ENCODE measurements at regions not wholly inside any gene's neighbourhood (a gene's known extent, or its start where the extent isn't known, plus 50 kb on each side); places are given as distances from the start of the nearest gene placed in this dataset.

GRCh38 chr10:33453081-33454025, 118.9 kb upstream of the NRP1 start:
- DNase-seq, result no peak

- DNase-seq, result no peak
These were observed 114.1 kb upstream of the NRP1 start for GRCh38 chr10:33448421-33449140.

DNA sequence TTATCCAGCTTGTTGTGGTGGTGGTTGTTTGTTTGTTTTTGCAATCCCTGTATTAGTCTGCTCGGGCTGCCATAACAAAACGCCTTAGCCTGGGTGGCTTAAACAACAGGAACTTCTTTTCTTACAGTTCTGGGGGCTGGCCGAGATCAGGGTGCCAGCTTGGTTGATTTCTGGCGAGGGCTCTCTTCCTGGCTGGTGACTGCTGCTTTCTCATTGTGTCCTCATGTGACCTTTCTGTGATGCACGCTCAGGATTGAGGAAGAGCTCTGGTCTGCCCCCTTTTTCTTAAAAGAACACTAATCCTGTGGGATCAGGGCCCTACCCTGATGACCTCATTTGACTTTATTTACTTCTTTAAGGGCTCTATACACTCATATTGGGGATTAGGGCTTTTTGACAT, 107.1 kb upstream of the NRP1 start:
- no peak for DNase-seq

DNA sequence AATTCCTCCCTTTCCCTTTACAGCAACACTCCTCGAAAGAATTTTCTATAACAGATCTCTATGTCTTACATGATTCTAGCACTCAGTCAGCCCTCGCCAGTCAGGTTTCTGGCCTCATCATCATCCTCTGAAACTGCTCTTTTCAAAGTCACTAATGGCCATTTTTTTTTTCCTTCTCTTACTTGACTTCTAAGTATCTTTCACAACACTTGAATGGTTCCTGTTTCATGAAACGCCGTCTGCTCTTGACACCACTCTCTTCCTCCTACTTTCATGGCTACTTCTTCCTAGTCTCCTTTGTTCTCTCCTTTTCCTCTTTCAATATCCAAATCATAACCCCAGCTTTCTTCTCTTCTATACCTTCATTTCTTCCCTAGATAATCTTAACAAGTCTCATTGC, 100.5 kb upstream of the NRP1 start:
- no peak for DNase-seq

- no peak for DNase-seq
These were observed 94.2 kb upstream of the NRP1 start for GRCh38 chr10:33428682-33429081.

DNA sequence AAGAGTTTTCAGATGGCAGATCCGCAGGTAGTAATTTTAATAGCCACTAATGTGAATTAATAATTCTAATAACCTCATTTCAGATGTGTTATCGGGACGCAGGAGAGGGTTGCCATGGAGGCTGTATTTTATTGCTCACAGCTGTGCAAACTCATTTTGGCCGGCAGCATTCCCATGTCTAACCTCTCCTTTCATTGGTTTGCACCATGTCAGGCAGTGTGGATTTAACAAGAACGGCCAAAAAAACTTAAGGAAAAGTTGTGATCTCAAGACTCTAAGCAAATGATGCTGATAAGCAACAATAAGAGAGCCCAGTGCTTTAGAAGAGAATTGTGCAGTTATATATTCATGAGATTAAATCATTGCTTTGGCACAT, 88.7 kb upstream of the NRP1 start:
- DNase-seq, result no peak

GRCh38 chr10:33422471-33423153, 88.1 kb upstream of the NRP1 start:
- DNase-seq, result no peak

- DNase-seq, result no peak
These were observed 87.5 kb upstream of the NRP1 start for GRCh38 chr10:33421789-33422462.

- no peak for DNase-seq
These were observed 84.8 kb upstream of the NRP1 start for GRCh38 chr10:33419311-33419710.

GRCh38 chr10:33418301-33418700, 83.8 kb upstream of the NRP1 start:
- DNase-seq, result no peak

DNA sequence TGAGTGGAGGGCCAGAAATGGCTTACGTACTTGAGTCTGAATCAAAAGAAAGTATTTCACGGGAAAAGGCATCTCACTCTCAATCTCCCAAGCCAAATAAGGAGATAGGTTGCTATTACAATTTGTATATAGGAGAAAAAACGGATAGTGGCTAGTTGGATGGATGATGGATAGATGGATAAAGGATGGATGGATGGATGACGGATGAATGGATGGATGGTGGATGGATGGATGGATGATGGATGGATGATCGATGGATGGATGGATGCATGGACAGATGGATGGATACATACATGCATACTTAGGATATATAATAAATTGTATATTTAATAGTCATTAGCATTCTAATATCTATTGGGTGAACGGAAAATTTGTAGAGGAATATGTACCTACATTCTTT, 82.2 kb upstream of the NRP1 start:
- no peak for DNase-seq

GRCh38 chr10:33416209-33416608, 81.7 kb upstream of the NRP1 start:
- DNase-seq, result no peak

- no peak for DNase-seq
These were observed 80.4 kb upstream of the NRP1 start for GRCh38 chr10:33414841-33415240.

GRCh38 chr10:33412653-33413361, 78.3 kb upstream of the NRP1 start:
- no peak for DNase-seq

- no peak for DNase-seq
These were observed 77.8 kb upstream of the NRP1 start for GRCh38 chr10:33412241-33412640.

GRCh38 chr10:33410860-33411234, 76.4 kb upstream of the NRP1 start:
- no peak for DNase-seq

DNA sequence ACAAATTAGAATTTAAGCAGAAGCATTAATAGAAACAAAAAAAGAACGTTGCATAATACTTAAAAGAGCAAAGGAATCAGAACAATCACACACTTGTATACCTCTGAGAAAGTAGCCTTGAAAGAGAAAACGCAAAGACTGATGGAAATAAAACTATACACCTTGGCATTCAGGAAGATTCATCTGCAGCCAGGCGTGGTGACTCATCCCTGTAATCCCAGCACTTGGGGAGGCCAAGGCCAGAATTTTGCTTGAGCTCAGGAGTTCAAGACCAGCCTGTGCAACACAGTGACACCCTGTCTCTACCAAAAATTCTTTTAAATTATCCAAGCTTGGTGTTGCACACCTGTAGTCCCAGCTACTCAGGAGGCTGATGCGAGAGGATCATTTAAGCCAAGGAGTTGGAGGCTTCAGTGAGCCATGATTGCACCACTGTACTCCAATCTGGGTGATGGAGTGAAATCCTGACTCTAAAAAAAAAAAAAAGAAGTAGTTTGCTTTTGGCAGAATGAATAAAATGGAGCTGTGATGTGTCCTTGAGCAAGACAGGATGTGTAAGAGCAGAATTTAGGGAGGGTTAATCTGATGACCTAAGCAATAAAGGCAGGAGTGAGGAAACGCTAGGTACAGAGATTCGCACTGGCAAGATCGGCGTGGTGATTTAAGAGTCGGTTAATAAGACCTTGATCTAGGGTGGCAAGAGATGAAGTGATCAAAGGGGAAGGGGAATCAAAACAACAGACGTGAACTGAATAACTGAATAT, 75.8 kb upstream of the NRP1 start:
- no peak for DNase-seq

GRCh38 chr10:33406596-33406995, 72.1 kb upstream of the NRP1 start:
- no peak for DNase-seq

GRCh38 chr10:33402220-33403073, 68.0 kb upstream of the NRP1 start:
- no peak for DNase-seq

GRCh38 chr10:33401300-33401699, 66.8 kb upstream of the NRP1 start:
- no peak for DNase-seq

- peak; percentile 71 for DNase-seq
These were observed 64.3 kb upstream of the NRP1 start for GRCh38 chr10:33398796-33399195.

Data from DMS53 (cell line).